ENCODE measurements at regions not wholly inside any gene's neighbourhood (a gene's known extent, or its start where the extent isn't known, plus 50 kb on each side); places are given as distances from the start of the nearest gene placed in this dataset.

DNA sequence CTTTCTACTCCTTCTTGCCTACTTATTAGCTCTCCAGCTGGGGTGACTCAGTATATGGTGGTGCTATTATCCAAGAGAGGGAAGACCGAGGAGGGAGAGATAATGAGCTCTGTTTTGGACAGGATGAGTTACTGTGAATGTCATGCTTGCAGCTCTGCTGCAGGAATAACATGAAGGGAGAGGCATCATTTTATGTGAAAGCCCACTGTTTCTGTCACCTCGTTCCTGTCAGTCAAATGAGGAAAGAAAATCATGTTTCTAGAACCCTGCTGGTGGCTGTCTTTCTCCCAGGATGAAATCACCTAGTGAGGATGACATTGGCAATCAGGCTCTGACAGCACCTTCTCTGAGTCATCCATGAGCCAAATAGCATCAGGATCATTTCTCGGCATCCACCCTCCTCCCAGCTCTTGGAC lies 1291.6 kb upstream of the AUTS2 start:
- H3K27me3 ChIP-seq: no peaks in the 10 kb centered on the region
- H3K4me3 ChIP-seq: no peak overlapping the region
- DNase-seq (ENCODE audit: low spot score): no peak
- TF ChIP-seq, protein P1, sequence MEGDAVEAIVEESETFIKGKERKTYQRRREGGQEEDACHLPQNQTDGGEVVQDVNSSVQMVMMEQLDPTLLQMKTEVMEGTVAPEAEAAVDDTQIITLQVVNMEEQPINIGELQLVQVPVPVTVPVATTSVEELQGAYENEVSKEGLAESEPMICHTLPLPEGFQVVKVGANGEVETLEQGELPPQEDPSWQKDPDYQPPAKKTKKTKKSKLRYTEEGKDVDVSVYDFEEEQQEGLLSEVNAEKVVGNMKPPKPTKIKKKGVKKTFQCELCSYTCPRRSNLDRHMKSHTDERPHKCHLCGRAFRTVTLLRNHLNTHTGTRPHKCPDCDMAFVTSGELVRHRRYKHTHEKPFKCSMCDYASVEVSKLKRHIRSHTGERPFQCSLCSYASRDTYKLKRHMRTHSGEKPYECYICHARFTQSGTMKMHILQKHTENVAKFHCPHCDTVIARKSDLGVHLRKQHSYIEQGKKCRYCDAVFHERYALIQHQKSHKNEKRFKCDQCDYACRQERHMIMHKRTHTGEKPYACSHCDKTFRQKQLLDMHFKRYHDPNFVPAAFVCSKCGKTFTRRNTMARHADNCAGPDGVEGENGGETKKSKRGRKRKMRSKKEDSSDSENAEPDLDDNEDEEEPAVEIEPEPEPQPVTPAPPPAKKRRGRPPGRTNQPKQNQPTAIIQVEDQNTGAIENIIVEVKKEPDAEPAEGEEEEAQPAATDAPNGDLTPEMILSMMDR (IDR thresholded peaks at IDR 0.05): no peak
- H3K4me1 ChIP-seq: peaks cover 0 to 4% of the 10 kb centered on the region in 2 donors
- H3K9me3 ChIP-seq: no peaks in the 10 kb centered on the region
- no peaks in the 10 kb centered on the region for H3K36me3 ChIP-seq
- no peak overlapping the region for H3K27ac ChIP-seq

DNA sequence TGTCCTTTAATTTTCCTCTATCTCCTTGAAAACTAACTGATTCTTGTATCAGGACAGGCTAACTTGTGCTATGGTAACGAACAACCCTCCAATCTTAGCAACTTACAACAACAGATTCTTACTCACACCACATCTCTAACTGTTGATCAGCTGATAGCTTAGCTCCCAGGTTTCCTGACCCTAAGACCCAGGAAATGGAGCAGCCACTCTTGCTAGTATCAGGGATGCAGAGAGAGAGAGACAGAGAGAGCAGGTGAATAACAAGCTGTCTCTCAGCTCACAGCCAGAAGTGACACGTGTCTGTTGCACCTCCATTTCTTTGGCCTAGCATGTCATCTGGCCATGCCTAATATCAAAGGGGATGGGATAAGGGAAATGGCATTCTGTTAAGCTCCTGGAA lies 1289.0 kb upstream of the AUTS2 start:
- no peak for DNase-seq (ENCODE audit: low spot score)
- H3K27me3 ChIP-seq: no peaks in the 10 kb centered on the region

DNA sequence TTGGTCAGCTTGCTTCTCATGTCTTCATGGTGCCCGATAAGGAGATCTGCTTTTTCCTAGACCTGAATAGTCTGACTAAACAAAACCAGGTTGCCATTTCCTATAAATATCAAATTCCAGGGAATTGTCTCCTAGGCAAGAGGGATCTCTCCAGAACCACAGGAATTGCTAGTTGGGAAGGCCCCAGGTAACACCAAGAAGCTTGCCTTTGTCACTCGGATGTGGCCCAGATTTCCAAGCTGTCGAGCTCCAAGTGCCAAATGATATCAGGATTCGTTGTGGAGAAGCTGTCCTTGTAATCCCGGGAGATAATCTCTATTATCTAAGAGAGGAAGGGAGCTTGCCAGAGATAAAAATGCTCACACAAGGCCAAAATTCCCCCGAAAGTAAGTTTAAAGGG lies 1288.5 kb upstream of the AUTS2 start:
- no peak for DNase-seq (ENCODE audit: low spot score)

More for the DNA sequence above, 1289.0 kb upstream of the AUTS2 start:
- no peaks in the 10 kb centered on the region for H3K9me3 ChIP-seq
- TF ChIP-seq, protein P1 (IDR thresholded peaks at IDR 0.05): no peak
- peaks cover 0 to 5% of the 10 kb centered on the region in 2 donors for H3K4me1 ChIP-seq
- H3K27ac ChIP-seq: no peak overlapping the region
- no peaks in the 10 kb centered on the region for H3K36me3 ChIP-seq
- no peak overlapping the region for H3K4me3 ChIP-seq

DNA sequence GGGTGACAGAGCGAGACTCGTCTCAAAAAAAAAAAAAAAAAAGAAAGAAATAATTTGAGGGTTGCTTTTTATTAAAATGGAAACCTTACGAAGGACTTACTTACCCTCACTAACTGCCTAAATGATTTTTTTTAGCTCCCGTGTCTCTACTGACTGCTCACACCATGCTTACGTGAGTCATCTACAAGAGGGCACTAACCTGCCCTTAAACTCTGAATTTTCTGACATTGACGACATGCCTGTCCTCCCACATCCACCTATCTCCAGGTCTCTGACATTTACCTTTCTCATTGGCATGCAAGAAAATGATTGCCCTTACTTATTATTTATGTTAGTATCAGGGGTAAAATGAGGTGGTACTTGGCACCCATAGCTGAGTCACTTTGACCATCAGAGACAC lies 1286.3 kb upstream of the AUTS2 start:
- peaks cover 0 to 7% of the 10 kb centered on the region in 2 donors for H3K4me1 ChIP-seq
- no peak overlapping the region for H3K4me3 ChIP-seq
- DNase-seq (ENCODE audit: low spot score): no peak
- no peaks in the 10 kb centered on the region for H3K9me3 ChIP-seq
- TF ChIP-seq, protein P1 (IDR thresholded peaks at IDR 0.05): no peak
- no peaks in the 10 kb centered on the region for H3K36me3 ChIP-seq
- no peak overlapping the region for H3K27ac ChIP-seq
- no peaks in the 10 kb centered on the region for H3K27me3 ChIP-seq

More for the DNA sequence above, 1288.5 kb upstream of the AUTS2 start:
- H3K27ac ChIP-seq: no peak overlapping the region
- no peak overlapping the region for H3K4me3 ChIP-seq
- H3K27me3 ChIP-seq: no peaks in the 10 kb centered on the region
- TF ChIP-seq, protein P1 (IDR thresholded peaks at IDR 0.05): no peak
- H3K4me1 ChIP-seq: peaks cover 0 to 9% of the 10 kb centered on the region in 2 donors
- no peaks in the 10 kb centered on the region for H3K36me3 ChIP-seq
- no peaks in the 10 kb centered on the region for H3K9me3 ChIP-seq

DNA sequence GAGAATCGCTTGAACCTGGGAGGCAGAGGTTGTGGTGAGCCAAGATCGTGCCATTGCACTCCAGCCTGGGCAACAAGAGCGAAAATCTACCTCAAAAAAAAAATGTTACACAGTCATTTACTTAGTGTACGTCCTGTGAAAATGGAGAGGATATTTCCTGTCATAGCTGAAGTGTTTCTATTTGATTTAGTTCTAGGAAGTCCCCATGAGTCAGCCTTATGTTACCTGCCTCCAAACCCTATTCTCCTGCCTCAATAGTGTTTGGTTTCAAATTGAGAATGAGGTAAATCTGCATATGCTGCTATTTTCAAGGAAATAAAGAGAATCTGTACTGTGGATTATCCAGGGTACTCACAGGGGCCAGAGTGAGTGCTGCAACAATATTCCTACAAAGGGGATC lies 1284.5 kb upstream of the AUTS2 start:
- DNase-seq (ENCODE audit: low spot score): no peak
- Histone ChIP-seq H3K4me1 (peaks cover 0 to 5% of the 10 kb centered on the region in 2 donors), H3K36me3 (no peaks in the 10 kb centered on the region), H3K27me3 (no peaks in the 10 kb centered on the region), H3K9me3 (no peaks in the 10 kb centered on the region), H3K4me3 (no peak overlapping the region), H3K27ac (no peak overlapping the region)
- TF ChIP-seq, protein P1 (IDR thresholded peaks at IDR 0.05): no peak

DNA sequence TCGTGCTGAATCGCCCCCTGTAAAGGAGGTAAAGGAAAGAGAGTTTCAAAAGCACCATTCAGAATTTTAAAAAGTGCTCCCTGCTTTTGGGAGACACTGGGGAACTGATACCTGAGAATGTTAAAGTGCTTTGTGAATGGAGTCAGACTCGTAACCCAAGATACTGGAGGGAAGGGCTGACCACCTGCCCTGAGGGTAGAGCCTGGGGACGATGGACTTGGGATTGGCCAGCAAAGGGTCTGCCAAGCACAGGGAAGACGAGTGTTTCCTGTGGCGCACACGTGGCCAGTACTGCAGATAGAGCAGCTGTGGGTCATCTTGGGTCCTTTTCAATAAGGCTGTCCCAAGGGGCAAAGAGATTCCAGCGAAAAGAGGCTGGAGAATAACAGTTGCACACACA lies 1284.1 kb upstream of the AUTS2 start:
- DNase-seq (ENCODE audit: low spot score): no peak
- H3K27me3 ChIP-seq: no peaks in the 10 kb centered on the region
- H3K9me3 ChIP-seq: no peaks in the 10 kb centered on the region
- H3K27ac ChIP-seq: no peak overlapping the region
- peaks cover 0 to 5% of the 10 kb centered on the region in 2 donors for H3K4me1 ChIP-seq
- no peaks in the 10 kb centered on the region for H3K36me3 ChIP-seq
- TF ChIP-seq, protein P1 (IDR thresholded peaks at IDR 0.05): no peak
- H3K4me3 ChIP-seq: no peak overlapping the region
